Natural killer cell treated with Interleukin-12 subunit alpha and Interleukin-12 subunit beta and Interleukin-15 and Interleukin-18, amount 100 ng/mL, for 72 hours (primary cell): ENCODE measurements at regions not wholly inside any gene's neighbourhood (a gene's known extent, or its start where the extent isn't known, plus 50 kb on each side); places are given as distances from the start of the nearest gene placed in this dataset.
A peak's percentile ranks its signal among the peaks of the same experiment; 100 is the strongest.

Source experiments
- ATAC-seq, 2 donors: fragments of 150-1000 bp; cut with Tn5 transposase in 1 of 2; sonication (Bioruptor Pico), chemical (Tn5 transposase) in 1 of 2; 2 replicates each; pipeline ENCODE4 v1.10.0; 2021
- DNase-seq: peaks from one replicate; pipeline ENCODE4 v3.0.0; 2022; ENCODE audit warnings: low spot score
- H3K27ac Mint-ChIP-seq, 2 donors: 1 replicate in 1 of 2; 2 replicates in 1 of 2; pipeline ENCODE4 v1.8.0; 2022; ENCODE audit warnings: mixed read lengths in 2 of 2, mild to moderate bottlenecking in 1 of 2, moderate library complexity in 1 of 2
- H3K27me3 Mint-ChIP-seq, 2 donors: 1 replicate in 1 of 2; 2 replicates in 1 of 2; pipeline ENCODE4 v1.8.0; 2022; ENCODE audit warnings: mixed read lengths in 2 of 2
- H3K36me3 Mint-ChIP-seq: one replicate; pipeline ENCODE4 v1.8.0; 2022; ENCODE audit warnings: mixed read lengths
- H3K4me1 Mint-ChIP-seq, 2 donors: 1 replicate in 1 of 2; 2 replicates in 1 of 2; pipeline ENCODE4 v1.8.0; 2022; ENCODE audit warnings: low read depth in 2 of 2, mixed read lengths in 2 of 2, mild to moderate bottlenecking in 1 of 2
- H3K4me3 Mint-ChIP-seq: one replicate; pipeline ENCODE4 v1.8.0; 2022; ENCODE audit warnings: mixed read lengths
- H3K9me3 Mint-ChIP-seq: 2 replicates; pipeline ENCODE4 v1.8.0; 2022; ENCODE audit warnings: mixed read lengths

DNA sequence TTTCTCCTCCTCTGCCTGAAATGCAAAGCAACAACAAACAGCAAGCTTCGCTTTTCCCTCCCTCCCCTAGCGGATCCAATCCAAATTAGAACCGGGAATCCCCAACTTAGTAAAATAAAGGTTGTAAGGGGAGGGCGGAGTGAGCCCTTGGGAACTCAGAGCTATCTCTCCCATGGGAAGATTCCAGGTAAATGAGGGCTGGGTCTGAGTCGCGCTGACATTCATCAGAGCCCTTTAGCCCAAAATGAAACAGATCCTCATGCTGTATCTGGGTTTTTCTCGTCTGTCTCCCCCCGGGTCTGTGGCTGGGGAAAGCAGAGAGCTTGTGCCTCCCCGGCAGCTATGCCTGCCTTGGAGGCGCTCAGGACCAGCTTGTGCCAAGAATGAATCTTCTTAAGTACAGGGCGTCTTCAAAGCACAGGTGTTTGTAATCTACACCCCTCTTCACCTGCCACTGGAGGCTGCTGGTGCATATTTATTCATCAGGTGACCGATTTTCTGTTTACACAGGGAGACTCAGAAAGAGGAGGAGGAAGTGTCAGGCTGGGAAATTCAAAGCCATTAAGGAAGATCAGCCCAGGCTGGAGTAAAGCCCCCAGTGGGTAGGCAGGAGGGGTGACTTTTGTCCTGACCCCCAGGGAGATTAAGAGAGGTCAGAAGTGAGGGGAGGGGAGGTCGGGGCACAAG lies 55.0 kb upstream of the GSE1 start:
- Mint-ChIP-seq H3K4me3 (peak overlapping the region; percentile 90), H3K36me3 (peaks cover 8% of the 10 kb centered on the region), H3K27me3 (no peaks in the 10 kb centered on the region), H3K4me1 (peaks cover 54 to 56% of the 10 kb centered on the region in 2 donors), H3K27ac (peak overlapping the region; percentile 87 to 99), H3K9me3 (no peaks in the 10 kb centered on the region)
- DNase-seq (no peak), ATAC-seq (no peak)

DNA sequence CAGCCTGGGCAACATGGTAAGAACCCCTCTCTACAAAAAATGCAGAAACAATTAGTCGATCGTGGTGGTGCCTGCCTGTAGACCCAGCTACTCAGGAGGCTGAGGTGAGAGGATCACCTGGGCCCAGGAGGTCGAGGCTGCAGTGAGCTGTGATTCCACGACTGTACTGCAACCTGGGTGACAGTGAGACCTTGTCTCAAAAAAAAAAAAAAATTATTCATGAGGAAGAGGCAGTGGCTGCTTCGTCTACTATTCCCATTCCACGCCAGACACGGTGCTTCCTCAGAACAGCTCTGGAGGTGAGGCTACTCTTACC lies 52.2 kb upstream of the GSE1 start:
- Mint-ChIP-seq H3K36me3 (peaks cover 2% of the 10 kb centered on the region), H3K4me3 (no peak overlapping the region), H3K27me3 (no peaks in the 10 kb centered on the region), H3K9me3 (no peaks in the 10 kb centered on the region), H3K27ac (peak overlapping the region in 1 of 2 donors; percentile 99), H3K4me1 (peaks cover 64 to 72% of the 10 kb centered on the region in 2 donors)
- ATAC-seq (no peak), DNase-seq (no peak)

DNA sequence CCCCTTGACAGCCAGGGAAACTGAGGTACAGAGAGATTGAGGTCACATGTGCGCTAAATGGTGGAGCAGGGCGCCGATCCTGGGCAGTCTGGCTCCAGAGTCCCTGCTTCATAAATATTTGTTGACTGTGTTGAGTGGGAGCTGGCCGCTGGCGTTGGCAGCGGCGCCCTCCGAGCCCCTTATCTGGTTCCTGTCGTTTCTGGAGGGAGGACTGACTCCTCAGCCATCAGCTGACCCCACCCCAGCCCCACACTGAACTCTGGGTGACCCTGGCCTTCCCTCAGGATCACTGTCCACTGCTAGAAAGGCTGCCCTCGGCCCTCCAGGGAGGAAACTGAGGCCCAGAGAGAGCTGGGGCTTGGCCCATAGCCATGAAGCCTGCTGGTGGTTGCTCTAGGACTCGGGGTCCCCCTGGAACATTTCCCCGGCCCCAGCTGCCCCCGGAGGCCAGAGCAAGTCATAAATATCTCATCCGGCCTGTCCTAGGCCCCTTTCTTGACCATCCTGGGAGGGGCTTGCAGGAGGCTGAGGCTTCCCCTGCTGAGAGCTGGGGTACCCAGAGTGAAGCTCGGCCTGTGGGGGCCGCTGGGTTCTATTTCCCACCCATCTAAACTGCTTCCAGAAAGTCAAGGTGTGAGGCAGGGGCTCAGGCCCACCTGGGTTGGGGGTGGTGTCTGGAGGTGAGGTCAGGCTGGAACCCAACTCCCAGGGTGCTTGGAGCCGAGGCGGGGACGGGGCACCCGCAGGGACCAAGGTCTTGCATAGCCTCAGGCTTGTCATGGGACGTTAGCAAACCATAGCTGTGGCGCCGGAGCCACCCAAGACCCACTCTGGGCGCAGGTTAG lies 51.7 kb upstream of the GSE1 start:
- H3K4me1 Mint-ChIP-seq = peaks cover 69 to 77% of the 10 kb centered on the region in 2 donors
- H3K27me3 Mint-ChIP-seq = no peaks in the 10 kb centered on the region
- H3K27ac Mint-ChIP-seq = peak overlapping the region; percentile 41 to 99
- H3K36me3 Mint-ChIP-seq = no peaks in the 10 kb centered on the region
- ATAC-seq (no peak), DNase-seq (no peak)
- no peaks in the 10 kb centered on the region for H3K9me3 Mint-ChIP-seq
- H3K4me3 Mint-ChIP-seq = no peak overlapping the region

DNA sequence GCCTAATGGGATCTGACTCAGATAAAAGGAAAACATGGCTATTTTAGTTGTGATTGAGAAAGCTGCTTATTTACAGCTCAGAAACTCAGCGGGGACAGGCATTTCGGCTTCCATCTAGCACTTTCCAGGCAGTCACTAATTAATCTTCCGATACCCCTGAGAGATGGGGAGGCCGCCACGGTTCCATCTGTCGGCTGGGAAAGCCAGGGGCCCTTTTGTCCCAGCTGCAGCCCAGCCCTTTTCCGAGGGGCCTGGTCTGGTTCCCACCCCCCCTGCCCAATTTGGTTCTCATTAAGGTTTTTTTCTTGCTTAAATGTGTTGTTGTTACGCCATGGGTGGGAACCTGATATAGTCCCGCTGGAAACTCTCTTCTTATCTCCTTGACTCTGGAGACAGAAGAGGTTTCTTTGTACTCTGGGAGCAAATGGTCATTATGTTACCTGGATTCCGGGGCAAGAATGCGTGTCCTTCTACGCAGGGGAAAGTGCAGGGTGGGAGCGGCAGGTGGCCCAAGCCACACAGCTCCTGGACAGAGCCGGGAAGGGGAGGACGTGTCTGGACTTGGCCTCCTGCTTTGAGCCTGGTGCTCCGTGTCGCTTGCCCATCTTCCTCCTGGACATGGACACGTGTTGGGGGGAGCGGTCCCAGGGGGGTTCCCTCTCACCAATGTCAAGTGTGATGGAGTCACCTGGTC lies 50.9 kb upstream of the GSE1 start:
- no peaks in the 10 kb centered on the region for H3K9me3 Mint-ChIP-seq
- ATAC-seq (no peak), DNase-seq (no peak)
- H3K36me3 Mint-ChIP-seq = no peaks in the 10 kb centered on the region
- H3K27ac Mint-ChIP-seq = peak overlapping the region; percentile 41 to 99
- H3K4me3 Mint-ChIP-seq = no peak overlapping the region
- H3K27me3 Mint-ChIP-seq = no peaks in the 10 kb centered on the region
- H3K4me1 Mint-ChIP-seq = peaks cover 74 to 81% of the 10 kb centered on the region in 2 donors

DNA sequence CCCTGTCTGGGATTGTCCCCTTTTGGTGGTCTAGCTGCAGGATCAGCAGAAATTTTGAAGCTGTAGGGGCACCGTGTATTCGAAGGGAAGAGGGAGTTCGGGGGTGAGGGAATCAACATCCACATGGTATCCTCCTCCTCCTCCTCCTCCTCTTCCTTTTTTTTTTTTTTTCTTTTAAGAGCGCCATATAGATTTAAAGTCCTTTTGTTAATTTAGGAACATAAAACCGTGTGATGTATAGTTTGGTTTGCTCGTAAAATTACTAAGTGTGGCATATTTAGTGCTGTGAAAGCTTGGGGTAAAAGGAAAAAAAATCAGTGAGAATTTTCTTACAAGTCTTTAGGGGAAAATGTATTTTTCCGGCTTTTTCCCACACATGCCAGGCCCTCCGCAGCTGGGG lies 50.1 kb upstream of the GSE1 start:
- no peaks in the 10 kb centered on the region for H3K9me3 Mint-ChIP-seq
- H3K36me3 Mint-ChIP-seq = no peaks in the 10 kb centered on the region
- ATAC-seq (no peak), DNase-seq (no peak)
- peak overlapping the region; percentile 41 to 99 for H3K27ac Mint-ChIP-seq
- H3K4me1 Mint-ChIP-seq = peaks cover 76 to 82% of the 10 kb centered on the region in 2 donors
- H3K4me3 Mint-ChIP-seq = no peak overlapping the region
- H3K27me3 Mint-ChIP-seq = no peaks in the 10 kb centered on the region
